HCT116 (cell line): ENCODE measurements at regions not wholly inside any gene's neighbourhood (a gene's known extent, or its start where the extent isn't known, plus 50 kb on each side); places are given as distances from the start of the nearest gene placed in this dataset.

ENCODE experiments used
- CTCF ChIP-seq, 3 experiments: fragments of 200-600 bp in 1 of 3; sonication (generic) in 1 of 3; IDR thresholded peaks in 2 of 3; conservative IDR thresholded peaks in 1 of 3; 2 replicates each; pipeline ENCODE4 v1.5.1; 2012 to 2017; ENCODE audit warnings: low read depth in 2 of 3, low read length in 2 of 3, antibody characterized with exemption in 1 of 3, borderline replicate concordance in 1 of 3, control low read depth in 1 of 3, mild to moderate bottlenecking in 1 of 3, mixed read lengths in 1 of 3, mixed run types in 1 of 3, moderate library complexity in 1 of 3; ENCODE audit not compliant: insufficient read depth in 1 of 3
- EZH2 ChIP-seq: fragments of 200-600 bp; sonication (generic); IDR thresholded peaks from 2 replicates; pipeline ENCODE4 v1.6.1; 2017; ENCODE audit warnings: antibody characterized with exemption, mixed run types
- POLR2A ChIP-seq: IDR thresholded peaks from 2 replicates; pipeline ENCODE4 v1.7.0; 2011; ENCODE audit warnings: borderline replicate concordance; ENCODE audit not compliant: insufficient read depth, insufficient read length; ENCODE audit errors: extremely low read depth
- TCF7L2 ChIP-seq: IDR thresholded peaks from 2 replicates; pipeline ENCODE4 v1.7.0; 2011; ENCODE audit warnings: borderline replicate concordance, inconsistent platforms; ENCODE audit not compliant: insufficient read depth, insufficient read length; ENCODE audit errors: extremely low read depth
- ZNF274 ChIP-seq: fragments of 200-500 bp; sonication (Bioruptor generic); IDR thresholded peaks from 2 replicates; pipeline ENCODE4 v1.6.1; 2014; ENCODE audit warnings: mild to moderate bottlenecking, low read depth, low read length, inconsistent platforms

GRCh38 chr7:79709574-79710409 lies 256.3 kb upstream of the MAGI2 start:
- TF ChIP-seq POLR2A (no peak), CTCF (IDR thresholded peaks at IDR 0.05 in 2 of 3, conservative IDR thresholded peaks at IDR 0.05 in 1 of 3; ENCODE audit: borderline replicate concordance in 1 of 3, insufficient read depth in 1 of 3, low read depth in 2 of 3, low read length in 2 of 3) (no peak), ZNF274 (no peak), EZH2 (no peak), TCF7L2 (peak; percentile 85)
